Left ventricle myocardium inferior (tissue), 1 donor: ENCODE measurements at regions not wholly inside any gene's neighbourhood (a gene's known extent, or its start where the extent isn't known, plus 50 kb on each side); places are given as distances from the start of the nearest gene placed in this dataset.
"Not testable (repeated sequence)": the region's sequence is repeated elsewhere in the genome, so short reads cannot be mapped to it uniquely, and the experiment has no call there.

Experiments
- DNase-seq: peaks from one replicate; pipeline ENCODE4 v3.0.0-alpha.2; 2020
- H3K27ac ChIP-seq: fragments of 200-600 bp; replicated peaks from 2 replicates; pipeline ENCODE4 v1.8.0; 2021
- H3K27me3 ChIP-seq: fragments of 200-600 bp; 2 replicates; pipeline ENCODE4 v1.8.0; 2021; ENCODE audit warnings: low read depth
- H3K36me3 ChIP-seq: fragments of 200-600 bp; 2 replicates; pipeline ENCODE4 v1.8.0; 2021
- H3K4me1 ChIP-seq: fragments of 200-600 bp; 2 replicates; pipeline ENCODE4 v1.8.0; 2021
- H3K4me3 ChIP-seq: fragments of 200-600 bp; 2 replicates; pipeline ENCODE4 v1.8.0; 2021; ENCODE audit warnings: mild to moderate bottlenecking, moderate library complexity
- H3K9me3 ChIP-seq: fragments of 200-600 bp; replicated peaks from 2 replicates; pipeline ENCODE4 v1.8.0; 2021
- intact Hi-C: fragments of 100-400 bp; cut with micrococcal nuclease; formaldehyde crosslinking; loops from one replicate; pipeline ENCODE4 v1.11.0; 2022
- TF ChIP-seq, protein P1 (sequence below): fragments of 200-600 bp; IDR thresholded peaks from 2 replicates; pipeline ENCODE4 v1.8.0; 2021; ENCODE audit warnings: antibody characterized with exemption, mild to moderate bottlenecking, borderline replicate concordance
- donor health status: DM: no; HTN: yes; CAD: no; lungs with severe emphysema.

DNA sequence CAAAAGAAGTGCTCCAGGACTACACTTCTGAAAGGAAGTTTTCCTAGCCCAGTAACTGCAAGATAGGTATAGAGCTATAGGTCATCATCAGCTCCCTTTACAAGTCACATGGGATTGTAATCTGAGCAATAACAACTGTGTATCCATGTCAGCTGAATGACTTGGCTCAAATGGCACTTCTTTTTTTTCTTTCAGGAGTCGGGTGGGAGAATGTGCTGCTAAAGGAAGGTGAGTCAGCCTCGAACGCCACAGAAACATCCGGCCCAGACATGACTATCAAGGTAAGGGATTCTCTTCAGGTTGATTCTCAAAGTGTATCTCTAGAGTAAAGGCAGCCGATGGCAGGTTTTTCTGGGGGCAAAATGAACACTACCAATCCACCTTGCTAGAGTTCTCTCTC, 192.2 kb downstream of the C9orf152 start:
- Histone ChIP-seq H3K4me1 (peaks cover 5% of the 10 kb centered on the region), H3K9me3 (no peaks in the 10 kb centered on the region), H3K4me3 (no peak overlapping the region), H3K27me3 (no peaks in the 10 kb centered on the region), H3K27ac (peak overlapping the region; percentile 36), H3K36me3 (no peaks in the 10 kb centered on the region)
- intact Hi-C loops, result no loop called here
- DNase-seq, result no peak
- TF ChIP-seq, protein P1, sequence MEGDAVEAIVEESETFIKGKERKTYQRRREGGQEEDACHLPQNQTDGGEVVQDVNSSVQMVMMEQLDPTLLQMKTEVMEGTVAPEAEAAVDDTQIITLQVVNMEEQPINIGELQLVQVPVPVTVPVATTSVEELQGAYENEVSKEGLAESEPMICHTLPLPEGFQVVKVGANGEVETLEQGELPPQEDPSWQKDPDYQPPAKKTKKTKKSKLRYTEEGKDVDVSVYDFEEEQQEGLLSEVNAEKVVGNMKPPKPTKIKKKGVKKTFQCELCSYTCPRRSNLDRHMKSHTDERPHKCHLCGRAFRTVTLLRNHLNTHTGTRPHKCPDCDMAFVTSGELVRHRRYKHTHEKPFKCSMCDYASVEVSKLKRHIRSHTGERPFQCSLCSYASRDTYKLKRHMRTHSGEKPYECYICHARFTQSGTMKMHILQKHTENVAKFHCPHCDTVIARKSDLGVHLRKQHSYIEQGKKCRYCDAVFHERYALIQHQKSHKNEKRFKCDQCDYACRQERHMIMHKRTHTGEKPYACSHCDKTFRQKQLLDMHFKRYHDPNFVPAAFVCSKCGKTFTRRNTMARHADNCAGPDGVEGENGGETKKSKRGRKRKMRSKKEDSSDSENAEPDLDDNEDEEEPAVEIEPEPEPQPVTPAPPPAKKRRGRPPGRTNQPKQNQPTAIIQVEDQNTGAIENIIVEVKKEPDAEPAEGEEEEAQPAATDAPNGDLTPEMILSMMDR, result no peak

DNA sequence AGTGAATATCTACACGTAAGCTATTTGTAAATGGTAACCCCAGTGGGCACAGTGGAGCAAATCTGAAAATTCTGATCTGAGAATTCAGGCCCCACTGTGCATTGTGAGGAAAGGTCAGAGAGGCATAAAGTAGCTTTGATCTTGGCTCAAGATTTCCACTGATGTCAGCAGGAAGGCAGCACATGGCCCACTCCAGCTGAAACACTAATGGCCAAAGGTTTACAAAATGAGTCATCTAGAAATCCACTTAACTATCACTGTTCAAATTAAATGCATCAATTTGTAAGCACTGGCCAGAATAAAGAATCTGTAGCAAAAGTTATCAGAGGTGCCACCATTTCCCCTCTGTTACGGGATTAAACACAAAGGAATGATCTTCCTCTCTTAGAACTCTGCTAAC, 191.6 kb downstream of the C9orf152 start:
- Histone ChIP-seq H3K27me3 (no peaks in the 10 kb centered on the region), H3K27ac (peak overlapping the region; percentile 36), H3K36me3 (no peaks in the 10 kb centered on the region), H3K9me3 (no peaks in the 10 kb centered on the region), H3K4me3 (no peak overlapping the region), H3K4me1 (peaks cover 11% of the 10 kb centered on the region)
- intact Hi-C loops, result no loop called here
- TF ChIP-seq, protein P1, result no peak
- no peak for DNase-seq

GRCh38 chr9:110020216-110020615, 187.7 kb downstream of the C9orf152 start:
- not testable (repeated sequence) for H3K27me3 ChIP-seq, DNase-seq

GRCh38 chr9:110021891-110022290, 186.1 kb downstream of the C9orf152 start:
- TF ChIP-seq, protein P1, result no peak
- H3K27me3 ChIP-seq, result no peaks in the 10 kb centered on the region
- intact Hi-C loops, result no loop called here
- H3K36me3 ChIP-seq, result no peaks in the 10 kb centered on the region
- no peak overlapping the region for H3K27ac ChIP-seq
- DNase-seq, result no peak
- H3K9me3 ChIP-seq, result no peaks in the 10 kb centered on the region
- H3K4me1 ChIP-seq, result peaks cover 20% of the 10 kb centered on the region
- H3K4me3 ChIP-seq, result no peak overlapping the region

More at GRCh38 chr9:110020216-110020615, 187.7 kb downstream of the C9orf152 start:
- H3K27ac ChIP-seq, H3K36me3 ChIP-seq, H3K9me3 ChIP-seq, H3K4me3 ChIP-seq, intact Hi-C loops: not testable (repeated sequence)
- peaks cover 21% of the 10 kb centered on the region for H3K4me1 ChIP-seq

GRCh38 chr9:110023221-110023620, 184.7 kb downstream of the C9orf152 start:
- peaks cover 34% of the 10 kb centered on the region for H3K4me1 ChIP-seq
- H3K4me3 ChIP-seq, intact Hi-C loops, H3K9me3 ChIP-seq, H3K36me3 ChIP-seq, DNase-seq, H3K27ac ChIP-seq, H3K27me3 ChIP-seq: not testable (repeated sequence)

DNA sequence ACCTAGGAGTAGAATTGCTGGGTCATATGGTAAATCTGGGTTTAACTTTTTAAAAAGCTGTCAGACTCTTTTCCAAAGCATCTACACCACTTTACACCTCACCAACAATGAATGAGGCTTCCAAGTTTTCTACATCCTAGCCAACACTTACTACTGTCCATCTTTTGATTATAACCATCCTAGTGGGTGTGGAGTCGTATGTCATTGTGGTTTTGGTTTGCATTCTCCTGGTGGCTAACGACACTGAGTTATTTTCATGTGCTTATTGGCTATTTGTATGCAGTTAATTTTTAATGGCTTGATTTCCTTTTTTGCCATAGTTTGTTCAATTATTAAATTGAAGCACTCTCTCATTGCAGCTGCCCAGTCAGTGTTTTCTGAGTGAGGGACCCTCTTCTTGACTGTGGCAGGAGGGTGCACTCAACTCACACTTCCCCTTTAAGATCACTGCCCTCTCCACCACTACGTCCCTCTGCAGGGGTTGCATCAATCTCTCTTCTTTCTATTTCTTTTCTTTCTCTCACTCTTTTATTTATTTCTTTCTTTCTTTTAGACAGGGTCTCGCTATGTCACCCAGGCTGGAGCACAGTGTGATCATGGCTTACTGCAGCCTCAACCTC, 182.3 kb downstream of the C9orf152 start:
- H3K27me3 ChIP-seq, result no peaks in the 10 kb centered on the region
- DNase-seq, result no peak
- H3K9me3 ChIP-seq, result no peaks in the 10 kb centered on the region
- intact Hi-C loops, result no loop called here
- peaks cover 58% of the 10 kb centered on the region for H3K4me1 ChIP-seq
- no peaks in the 10 kb centered on the region for H3K36me3 ChIP-seq
- no peak overlapping the region for H3K4me3 ChIP-seq
- H3K27ac ChIP-seq, result no peak overlapping the region
- TF ChIP-seq, protein P1, result no peak
